ENCODE measurements at regions not wholly inside any gene's neighbourhood (a gene's known extent, or its start where the extent isn't known, plus 50 kb on each side); places are given as distances from the start of the nearest gene placed in this dataset.
"Not testable (repeated sequence)": the region's sequence is repeated elsewhere in the genome, so short reads cannot be mapped to it uniquely, and the experiment has no call there.

DNA sequence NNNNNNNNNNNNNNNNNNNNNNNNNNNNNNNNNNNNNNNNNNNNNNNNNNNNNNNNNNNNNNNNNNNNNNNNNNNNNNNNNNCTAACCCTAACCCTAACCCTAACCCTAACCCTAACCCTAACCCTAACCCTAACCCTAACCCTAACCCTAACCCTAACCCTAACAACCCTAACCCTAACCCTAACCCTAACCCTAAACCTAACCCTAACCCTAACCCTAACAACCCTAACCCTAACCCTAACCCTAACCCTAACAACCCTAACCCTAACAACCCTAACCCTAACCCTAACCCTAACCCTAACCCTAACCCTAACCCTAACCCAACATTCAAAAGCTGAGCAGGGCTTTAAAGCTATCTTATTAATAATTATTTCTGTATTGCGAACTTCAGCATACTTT, 182.5 kb upstream of the FAM20C start:
- not testable (repeated sequence) for DNase-seq (ENCODE audit: low read depth)

DNA sequence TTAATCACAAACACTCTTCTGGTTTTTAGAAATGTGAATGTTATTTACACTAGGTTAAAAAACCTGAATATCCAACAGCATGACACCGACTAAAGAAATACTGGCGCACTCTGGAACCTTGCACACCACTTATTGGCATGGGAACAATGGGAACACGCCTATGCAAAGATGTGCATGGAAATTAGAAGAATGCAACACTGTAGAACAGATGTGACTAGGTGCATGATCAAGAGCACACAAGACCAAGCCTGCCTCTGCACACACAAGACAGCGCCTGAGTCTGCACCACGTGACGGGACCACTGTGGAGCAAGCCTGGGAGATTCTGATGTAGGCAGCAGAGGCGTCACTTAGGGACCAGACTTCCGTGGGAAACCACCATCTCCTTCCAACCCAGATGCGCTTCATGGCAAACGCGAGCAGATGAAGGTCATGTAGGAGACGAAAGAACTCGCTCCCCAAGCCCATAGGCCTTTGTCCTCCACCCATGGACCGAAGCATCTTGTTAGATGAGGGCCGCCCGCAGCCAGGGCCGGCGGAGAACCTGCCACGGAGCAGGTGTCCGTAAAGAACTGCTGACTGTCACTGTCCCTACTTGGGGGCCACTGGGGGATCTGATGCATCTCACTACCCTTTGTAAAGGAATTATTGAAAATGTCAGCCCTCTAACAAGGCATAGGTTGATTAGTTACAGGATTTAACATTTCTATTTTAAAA, 159.6 kb upstream of the FAM20C start:
- DNase-seq (ENCODE audit: low read depth): not testable (repeated sequence)

GRCh38 chr7:35121-35541, 157.2 kb upstream of the FAM20C start:
- not testable (repeated sequence) for DNase-seq (ENCODE audit: low read depth)

DNA sequence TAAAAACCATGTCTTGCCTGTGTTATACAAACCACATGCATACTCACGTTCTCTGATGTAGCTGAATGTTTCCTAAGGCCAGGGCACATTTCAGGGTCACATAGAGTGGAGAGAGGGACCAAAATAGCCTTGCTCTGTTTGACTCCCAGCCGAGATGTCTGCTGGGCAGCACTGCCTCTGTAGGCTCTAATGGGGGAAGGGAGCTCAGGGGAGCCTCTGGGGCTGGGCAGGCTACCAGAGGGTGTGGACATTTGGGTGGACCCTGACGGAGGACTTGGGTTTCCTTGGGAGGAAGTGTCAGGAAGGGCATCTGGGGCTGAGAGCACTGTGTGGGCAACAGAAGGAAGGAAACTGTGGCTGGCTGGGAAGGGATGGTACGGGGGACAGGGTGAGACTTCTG, 155.8 kb upstream of the FAM20C start:
- DNase-seq (ENCODE audit: low read depth): not testable (repeated sequence)

GRCh38 chr7:37656-38055, 154.7 kb upstream of the FAM20C start:
- not testable (repeated sequence) for DNase-seq (ENCODE audit: low read depth)

GRCh38 chr7:38444-38843, 153.9 kb upstream of the FAM20C start:
- not testable (repeated sequence) for DNase-seq (ENCODE audit: low read depth)

- DNase-seq (ENCODE audit: low read depth): not testable (repeated sequence)
Observed at GRCh38 chr7:39984-40740, 152.2 kb upstream of the FAM20C start.

DNA sequence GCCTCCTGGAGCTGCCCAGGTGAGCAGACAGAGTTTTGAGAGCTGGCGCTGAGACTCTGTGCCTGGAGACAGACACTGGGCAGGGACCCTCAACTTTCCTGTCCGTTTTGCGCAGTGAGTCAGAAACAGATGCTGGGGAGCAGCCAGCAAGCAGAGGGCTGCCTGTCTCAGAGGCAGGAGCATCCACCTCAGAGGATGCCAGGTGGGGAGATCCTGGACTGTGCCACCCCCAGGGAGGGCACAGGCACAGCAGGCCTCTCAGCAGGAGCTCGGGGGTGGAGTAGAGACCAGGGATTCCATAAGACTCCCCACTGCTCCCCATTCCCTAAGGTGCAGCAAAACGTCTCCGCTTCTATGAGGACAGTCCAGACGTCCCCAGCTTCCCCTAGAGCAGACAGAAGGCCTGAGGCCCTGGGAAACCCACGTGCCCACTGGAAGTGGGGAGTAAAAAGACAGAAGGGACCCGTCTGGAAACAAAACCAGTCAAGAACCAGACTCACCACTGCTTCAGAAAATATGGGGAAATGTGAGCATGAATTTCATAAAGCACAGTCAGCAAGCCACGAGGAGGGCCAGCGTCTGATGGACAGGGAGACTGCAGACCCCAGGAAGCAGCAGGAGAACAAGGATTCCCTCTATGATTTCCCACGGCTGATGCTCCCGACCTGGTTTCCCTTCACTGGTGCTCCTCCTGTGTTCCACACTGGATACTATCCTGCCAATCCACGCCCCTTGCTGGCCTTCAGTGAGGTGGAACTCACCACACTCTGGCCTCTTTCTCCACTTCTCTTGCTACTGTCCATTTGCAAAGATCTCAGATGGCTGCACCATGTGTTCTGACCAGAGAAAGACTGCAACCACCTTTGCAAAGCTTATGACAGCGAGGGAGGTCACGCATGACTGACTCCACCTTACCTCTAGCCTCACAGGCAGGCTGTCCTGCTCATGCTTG, 151.3 kb upstream of the FAM20C start:
- no peak for DNase-seq (ENCODE audit: low read depth)

- DNase-seq (ENCODE audit: low read depth): no peak
Observed at GRCh38 chr7:41917-42565, 150.3 kb upstream of the FAM20C start.

DNA sequence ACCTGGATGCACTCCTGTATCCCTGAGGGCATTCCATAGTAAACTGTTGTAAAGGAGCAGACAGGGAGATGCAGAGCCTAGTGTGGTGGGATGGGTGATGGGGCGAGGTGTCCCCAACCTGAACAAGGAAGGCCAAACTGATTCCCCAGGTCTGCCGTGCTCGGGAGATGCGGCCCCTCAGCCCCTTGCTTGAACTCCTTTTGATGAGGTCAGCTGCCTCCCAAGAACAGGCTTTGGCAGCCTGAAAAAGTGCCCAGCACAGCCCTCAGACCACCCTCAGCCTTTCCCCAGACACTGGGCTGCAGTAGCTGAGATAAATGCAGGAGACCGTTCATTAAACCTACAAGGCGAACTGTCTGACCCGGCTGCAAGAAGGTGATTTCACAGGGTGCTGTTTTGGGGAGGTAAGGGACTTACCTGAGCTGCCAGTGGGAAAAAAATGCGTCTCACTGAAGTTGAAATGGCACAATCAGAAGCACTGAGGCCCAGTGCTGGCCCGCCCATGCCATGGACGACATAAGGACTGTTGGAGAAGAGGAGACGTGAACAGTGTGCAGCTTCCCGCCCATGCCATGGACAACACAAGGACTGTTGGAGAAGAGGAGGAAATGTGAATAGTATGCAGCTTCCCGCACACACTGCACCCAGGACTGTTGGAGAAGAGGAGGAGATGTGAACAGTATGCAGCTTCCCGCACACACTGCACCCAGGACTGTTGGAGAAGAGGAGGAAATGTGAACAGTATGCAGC, 148.4 kb upstream of the FAM20C start:
- DNase-seq (ENCODE audit: low read depth): no peak

DNA sequence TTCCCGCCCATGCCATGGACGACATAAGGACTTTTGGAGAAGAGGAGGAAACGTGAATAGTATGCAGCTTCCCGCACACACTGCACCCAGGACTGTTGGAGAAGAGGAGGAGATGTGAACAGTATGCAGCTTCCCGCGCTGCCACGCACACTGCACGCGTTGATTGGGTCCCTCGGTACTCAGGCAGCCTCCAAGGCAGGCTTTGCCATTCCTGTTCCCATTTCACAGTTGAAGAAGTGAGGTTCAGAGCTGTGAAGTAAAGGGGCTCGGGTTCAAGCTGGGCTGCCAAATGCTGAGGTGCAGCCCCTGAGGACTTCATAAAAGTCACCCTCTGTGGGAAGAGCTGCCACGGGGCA, 147.9 kb upstream of the FAM20C start:
- DNase-seq (ENCODE audit: low read depth): no peak

DNA sequence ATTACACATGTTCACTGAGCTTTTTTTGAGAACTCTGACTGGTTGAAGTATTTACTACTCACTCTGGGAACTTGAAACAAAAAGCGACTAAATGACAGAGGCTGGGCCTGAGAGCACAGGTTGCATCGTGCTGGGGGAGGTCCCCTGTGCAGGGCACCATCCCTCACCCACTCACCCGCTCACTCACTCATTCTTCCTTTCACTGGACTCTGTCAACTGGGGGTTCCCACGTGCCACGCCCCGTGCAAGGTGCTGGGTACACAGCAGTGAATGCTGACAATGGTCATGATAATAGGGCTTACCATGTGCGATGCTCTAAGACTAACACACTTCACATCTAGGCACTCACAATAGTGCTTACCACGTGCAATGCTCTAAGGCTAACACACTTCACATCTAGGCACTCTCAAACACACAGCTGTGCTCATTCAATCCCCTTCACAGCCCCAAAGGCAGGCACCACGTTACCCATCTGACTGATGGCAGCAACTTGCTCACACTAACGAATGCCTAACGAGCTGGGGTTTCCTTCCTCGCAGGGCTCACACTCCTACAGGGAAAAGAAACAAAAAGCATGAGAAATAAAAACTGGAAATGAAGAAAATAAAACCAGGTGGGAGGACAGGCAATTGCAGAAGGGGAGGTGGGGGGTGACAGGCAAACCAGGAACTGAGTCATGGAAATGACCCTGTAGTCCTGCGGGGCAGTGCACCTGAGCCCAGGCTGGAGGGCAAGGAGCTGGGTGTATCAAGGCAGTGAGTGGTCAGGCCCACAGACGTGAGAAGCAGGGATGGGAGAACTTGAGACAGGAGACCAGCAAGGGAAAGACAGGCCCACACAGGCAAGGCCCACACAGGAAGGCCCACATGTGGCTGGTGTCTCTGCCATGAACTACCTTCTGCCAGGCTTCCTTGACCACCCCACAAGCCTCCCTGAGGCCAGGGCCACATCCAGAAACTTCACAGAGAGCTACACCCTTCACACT, 147.0 kb upstream of the FAM20C start:
- no peak for DNase-seq (ENCODE audit: low read depth)

- DNase-seq (ENCODE audit: low read depth): no peak
Observed at GRCh38 chr7:46123-46829, 146.1 kb upstream of the FAM20C start.

- DNase-seq (ENCODE audit: low read depth): no peak
Observed at GRCh38 chr7:46830-47140, 145.6 kb upstream of the FAM20C start.

GRCh38 chr7:51456-52068, 140.8 kb upstream of the FAM20C start:
- DNase-seq (ENCODE audit: low read depth): no peak

GRCh38 chr7:52100-52499, 140.3 kb upstream of the FAM20C start:
- no peak for DNase-seq (ENCODE audit: low read depth)

DNA sequence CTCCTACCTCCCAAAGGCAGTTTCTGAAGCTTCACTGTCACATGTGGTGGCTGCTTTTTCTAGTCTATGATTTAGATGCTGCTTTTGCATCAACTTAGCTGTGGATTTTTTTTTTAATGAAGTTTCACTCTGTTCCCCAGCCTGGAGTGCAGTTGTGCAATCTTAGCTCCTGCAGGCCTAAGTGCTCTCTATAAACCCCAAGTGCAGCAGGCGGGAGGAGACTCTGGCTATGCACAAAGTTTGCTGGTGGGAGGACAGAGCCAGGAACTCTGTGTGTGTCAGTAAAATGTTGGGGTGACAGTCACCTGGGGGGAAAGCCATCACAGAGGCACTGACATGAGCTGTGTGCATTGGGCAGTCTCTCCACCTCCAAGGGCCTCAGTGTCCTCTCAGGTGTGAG, 138.8 kb upstream of the FAM20C start:
- DNase-seq (ENCODE audit: low read depth): no peak

DNA sequence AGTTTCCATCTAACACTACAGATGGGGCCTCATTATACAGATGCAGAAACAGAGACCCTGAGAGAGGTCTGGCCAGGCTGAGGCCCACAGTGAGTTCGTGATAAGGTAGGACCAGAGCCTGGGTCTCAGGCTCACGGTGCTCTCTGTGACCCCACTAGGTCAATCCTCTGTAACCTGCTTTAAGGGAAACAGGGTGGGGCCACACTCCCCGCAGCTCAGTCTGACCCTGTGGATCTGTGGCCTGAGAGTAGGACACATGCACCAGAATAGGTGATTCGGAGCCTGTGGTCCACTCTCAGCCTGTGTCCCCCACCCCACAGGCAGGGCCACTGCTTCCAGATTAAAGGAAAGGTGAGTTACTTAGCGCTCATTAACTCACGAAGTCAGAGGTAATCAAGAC, 137.8 kb upstream of the FAM20C start:
- no peak for DNase-seq (ENCODE audit: low read depth)

GRCh38 chr7:55690-56248, 136.6 kb upstream of the FAM20C start:
- no peak for DNase-seq (ENCODE audit: low read depth)
